Caki2 (cell line): ENCODE measurements at regions not wholly inside any gene's neighbourhood (a gene's known extent, or its start where the extent isn't known, plus 50 kb on each side); places are given as distances from the start of the nearest gene placed in this dataset.

ENCODE experiments used
- DNase-seq: peaks from one replicate; pipeline ENCODE4 v3.0.0-alpha.2; 2015; ENCODE audit warnings: low read depth
- in situ Hi-C: cut with HindIII; loops from 2 replicates; pipeline ENCODE4 v1.10.0; 2016; ENCODE audit warnings: low sequenced_read_pairs, low pct_unique_long_range_greater_than_20kb, mixed read lengths

DNA sequence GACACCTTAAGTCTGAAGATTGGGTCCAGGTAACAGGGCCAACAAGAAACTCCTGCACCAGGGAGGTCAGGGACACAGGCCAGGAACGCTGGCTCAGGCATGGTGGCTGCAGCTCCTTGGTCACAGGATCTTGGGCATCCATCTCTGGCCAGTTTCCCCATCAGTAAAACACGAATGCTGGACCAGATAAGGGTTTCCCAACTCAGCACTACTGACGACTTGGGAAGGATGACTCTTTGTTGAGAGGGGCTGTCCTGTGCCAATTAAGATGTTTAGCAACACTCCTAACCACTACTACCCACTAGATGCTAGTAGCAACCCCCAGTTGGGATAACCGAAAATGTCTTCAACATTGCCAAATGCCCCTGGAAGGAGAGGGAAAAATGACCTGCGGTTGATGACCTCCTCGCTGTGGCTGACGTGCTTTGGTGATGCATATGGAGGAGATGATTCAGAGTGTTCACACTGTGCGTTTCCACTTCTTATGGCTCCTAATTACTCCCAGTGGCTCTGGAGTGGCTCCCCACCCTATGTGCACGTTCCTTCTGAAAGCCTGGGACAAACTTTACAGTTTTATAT, 261.9 kb downstream of the CDH26 start:
- in situ Hi-C loops: no loop called here
- no peak for DNase-seq

GRCh38 chr20:60220706-60221105, 262.5 kb downstream of the CDH26 start:
- in situ Hi-C loops: no loop called here
- DNase-seq: no peak

DNA sequence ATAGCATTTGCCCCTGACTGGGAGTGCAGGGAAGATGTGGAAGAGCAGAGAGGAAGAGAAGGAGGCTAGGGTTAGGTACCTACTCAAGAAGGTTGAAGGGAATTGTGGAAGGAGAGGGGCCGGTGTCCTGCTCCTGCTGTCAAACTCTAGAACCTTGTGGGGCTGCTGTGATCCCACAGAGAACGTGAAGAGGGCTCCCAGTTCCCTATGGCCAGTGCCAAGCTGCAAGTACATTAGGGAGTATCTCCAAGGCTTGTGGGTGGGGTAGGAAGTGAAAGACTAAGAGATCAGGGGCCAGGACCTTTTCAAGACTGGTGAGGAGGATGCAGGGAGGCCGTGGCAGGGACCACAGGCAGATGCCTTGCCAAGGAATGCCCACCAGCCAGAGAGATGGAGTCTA, 263.4 kb downstream of the CDH26 start:
- DNase-seq: no peak
- in situ Hi-C loops: no loop called here

DNA sequence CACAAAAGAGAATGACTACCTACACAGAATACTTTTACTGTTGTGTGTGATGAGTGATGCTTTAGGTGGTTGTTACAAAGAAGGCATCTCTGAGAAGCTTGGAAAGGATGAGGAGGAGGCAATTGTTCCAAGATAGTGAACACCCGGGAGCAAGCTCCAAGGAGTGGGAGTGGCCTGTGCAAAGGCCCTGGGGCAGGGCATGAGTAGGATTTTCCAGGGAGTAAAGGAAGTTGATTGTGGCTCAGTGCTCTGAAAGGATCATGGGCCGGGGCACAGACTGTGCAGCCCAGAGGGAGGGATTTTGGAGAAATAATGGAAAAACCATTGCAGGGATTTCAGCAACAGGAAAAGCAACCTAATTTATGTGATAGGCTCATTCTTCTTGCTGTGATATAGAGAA, 264.3 kb downstream of the CDH26 start:
- DNase-seq: no peak
- in situ Hi-C loops: no loop called here

DNA sequence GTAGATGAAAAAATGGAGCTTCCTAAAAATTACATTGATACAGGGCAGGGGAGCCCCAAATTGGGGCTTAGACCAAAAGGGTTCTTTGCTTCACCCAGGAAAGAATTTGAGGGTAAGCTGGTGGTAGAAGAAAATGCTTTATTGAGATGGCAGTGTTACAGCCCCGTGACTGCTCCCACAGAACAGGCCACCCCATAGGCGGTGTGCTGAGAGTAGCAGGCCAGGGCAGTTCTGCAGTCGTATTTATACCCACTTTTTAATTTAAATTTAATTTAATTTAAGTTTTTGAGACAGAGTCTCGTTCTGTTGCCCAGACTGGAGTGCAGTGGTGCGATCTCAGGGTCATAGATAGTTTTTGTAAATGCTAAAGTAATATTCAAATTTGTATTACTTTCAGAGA, 265.0 kb downstream of the CDH26 start:
- DNase-seq: no peak
- in situ Hi-C loops: no loop called here

- DNase-seq: no peak
These were observed 266.7 kb downstream of the CDH26 start for GRCh38 chr20:60224914-60225313.

GRCh38 chr20:60228255-60228654, 270.0 kb downstream of the CDH26 start:
- no peak for DNase-seq
- in situ Hi-C loops: no loop called here

More at GRCh38 chr20:60224914-60225313, 266.7 kb downstream of the CDH26 start:
- in situ Hi-C loops: no loop called here

DNA sequence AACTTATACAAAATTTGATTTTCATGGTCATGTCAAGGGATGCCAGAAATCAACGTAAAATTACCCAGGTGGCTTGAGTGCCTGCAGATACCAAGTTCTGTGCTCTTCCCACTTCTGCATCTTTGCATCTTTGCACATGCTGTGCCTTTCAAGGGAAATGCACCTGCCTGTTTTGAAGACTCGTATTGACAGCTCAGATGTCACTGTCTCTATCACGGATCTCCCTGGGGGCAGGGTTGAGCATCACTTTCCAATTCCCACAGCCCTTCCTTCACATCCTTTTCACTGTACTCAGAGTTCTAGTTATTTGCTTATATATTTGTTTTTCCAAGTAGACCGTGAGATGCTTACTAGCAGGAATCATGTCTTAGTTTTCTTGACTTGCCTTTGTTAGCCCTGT, 274.2 kb downstream of the CDH26 start:
- no peak for DNase-seq
- in situ Hi-C loops: no loop called here

DNA sequence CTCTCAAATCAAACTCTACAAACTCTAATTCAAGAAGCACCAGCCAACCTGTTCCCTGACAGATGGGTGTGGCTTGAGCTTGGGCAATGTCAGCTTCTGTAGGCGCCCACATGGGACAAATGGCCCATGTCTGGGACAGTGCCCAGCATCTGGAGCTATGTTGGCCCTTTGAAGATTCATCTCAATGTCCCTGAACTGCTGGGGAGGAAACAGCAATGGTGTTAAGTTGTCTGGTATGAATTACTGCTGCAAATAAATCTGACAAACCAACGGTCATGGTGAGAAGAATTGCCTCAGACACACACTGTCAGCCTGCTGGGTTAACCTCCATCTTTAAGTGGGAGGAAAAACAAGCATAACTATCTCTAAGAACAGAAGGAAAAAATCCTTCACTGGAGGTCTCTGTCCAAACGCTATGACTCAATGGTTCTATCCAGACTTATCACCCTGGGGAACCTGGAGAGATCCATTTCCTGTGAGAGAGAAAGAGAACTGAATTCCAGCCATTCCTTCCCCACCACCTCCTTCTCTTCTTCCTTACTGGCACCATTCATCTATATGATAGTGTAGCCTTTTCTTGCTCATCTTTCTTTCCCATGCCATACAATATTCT, 274.9 kb downstream of the CDH26 start:
- in situ Hi-C loops: no loop called here
- no peak for DNase-seq

- no peak for DNase-seq
- in situ Hi-C loops: no loop called here
These were observed 278.4 kb downstream of the CDH26 start for GRCh38 chr20:60236613-60237012.

- no peak for DNase-seq
- in situ Hi-C loops: no loop called here
These were observed 279.8 kb downstream of the CDH26 start for GRCh38 chr20:60237981-60238380.

DNA sequence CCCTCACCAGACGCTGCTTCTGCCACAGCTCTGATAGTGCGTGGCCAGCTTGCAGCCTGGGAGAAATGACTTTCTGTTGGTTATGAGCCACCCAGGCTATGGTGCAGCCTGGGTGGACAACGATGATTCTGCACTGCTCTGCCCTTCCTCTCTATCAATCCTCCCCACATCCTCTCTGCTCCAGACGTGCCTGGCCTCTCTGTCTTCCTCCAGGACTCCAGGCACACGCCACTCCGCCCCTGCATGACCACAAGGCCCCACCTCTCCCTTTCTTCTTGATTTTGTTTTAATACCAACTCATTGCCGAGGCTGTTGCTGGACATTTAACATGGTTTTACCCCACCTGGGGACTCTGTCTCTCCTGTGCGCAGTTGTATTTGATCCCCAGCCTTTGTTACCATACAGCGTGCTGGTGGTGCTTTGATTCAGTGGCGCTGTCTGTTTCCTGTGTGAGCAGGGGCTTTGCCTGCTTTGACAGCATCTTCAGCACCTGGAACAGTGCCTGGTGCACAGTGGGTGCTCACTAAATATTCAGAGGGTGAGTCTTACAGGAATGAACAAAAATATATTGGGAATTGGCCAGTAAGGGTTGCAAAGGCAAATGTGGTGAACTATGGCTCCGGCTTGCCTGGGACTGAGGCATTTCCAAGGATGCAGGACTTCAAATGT, 280.9 kb downstream of the CDH26 start:
- in situ Hi-C loops: no loop called here
- no peak for DNase-seq

GRCh38 chr20:60239956-60240355, 281.7 kb downstream of the CDH26 start:
- DNase-seq: no peak
- in situ Hi-C loops: no loop called here

DNA sequence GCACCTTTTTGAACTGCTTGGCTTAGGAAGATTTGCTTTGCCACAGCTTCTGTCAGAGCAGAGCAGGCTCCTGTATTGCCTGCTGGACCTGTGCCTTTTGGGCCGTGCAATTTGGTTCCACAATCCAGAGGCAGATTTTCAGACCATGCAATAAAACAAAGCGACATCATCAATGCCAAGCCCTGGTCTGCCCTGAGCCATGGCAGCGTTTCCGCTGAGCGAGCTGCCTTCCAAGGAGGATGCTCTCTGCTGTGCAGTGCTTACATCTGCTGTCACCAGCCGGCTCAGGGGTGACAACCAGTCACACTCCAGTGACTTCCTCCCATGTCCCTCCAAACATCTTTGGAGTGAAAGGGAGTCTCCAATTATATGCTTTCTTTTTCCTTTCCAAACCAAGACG, 282.2 kb downstream of the CDH26 start:
- in situ Hi-C loops: no loop called here
- no peak for DNase-seq

DNA sequence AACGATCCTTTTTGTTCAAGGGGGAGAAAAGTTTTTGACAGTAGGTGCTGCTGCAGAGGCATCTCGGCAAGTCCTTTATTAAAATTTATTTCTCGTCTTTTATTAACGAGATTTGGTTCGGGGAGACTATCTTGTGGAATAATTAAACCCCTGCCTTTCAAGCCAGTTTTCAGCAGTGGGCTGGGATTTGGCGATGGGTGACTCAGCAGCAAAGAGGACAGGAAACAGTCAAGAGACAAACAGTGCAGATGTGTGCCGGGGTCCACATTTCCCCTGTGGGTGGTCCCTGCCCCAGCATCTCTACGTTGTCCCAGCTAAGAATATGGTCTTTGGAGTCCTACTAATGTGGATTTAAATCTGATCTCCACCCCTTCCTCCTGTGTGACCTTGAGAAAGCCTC, 282.8 kb downstream of the CDH26 start:
- no peak for DNase-seq
- in situ Hi-C loops: no loop called here

DNA sequence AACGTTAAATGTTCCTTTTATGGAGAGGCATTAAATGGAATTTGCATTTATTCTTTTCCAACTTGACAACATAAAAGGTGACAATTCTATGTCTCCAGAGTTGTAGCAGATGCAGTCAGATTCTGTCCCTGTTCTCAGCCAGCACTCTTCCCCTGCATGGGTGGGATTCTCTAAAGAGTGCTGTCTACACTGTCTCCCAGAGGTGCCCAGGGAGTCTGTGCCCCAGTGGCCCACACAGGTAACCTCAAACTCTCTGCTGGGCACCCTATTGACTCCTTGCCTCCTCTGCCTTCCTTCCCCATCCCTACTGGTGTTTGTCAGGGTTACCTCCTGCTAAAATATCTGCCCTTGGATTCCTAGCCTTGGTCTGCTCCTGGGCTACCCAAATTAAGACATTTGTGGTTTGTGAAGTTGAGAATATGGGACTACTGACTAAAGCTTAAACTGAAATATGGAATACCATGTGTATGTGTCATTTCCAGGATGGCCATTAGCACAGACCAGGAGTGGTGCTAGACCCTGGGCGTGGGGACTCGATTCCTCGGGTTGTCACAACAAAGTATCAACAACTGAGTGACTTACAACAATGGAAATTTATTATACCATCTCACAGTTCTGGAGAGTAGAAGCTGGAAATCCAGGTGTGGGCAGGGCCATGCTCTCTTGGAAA, 284.7 kb downstream of the CDH26 start:
- no peak for DNase-seq
- in situ Hi-C loops: no loop called here

- in situ Hi-C loops: no loop called here
These were observed 286.3 kb downstream of the CDH26 start for GRCh38 chr20:60244373-60245146.

GRCh38 chr20:60246751-60247150, 288.5 kb downstream of the CDH26 start:
- in situ Hi-C loops: no loop called here
- no peak for DNase-seq

More at GRCh38 chr20:60244373-60245146, 286.3 kb downstream of the CDH26 start:
- no peak for DNase-seq

- peak; percentile 84 for DNase-seq
- in situ Hi-C loops: no loop called here
These were observed 291.2 kb downstream of the CDH26 start for GRCh38 chr20:60249436-60249835.
